PFSK-1 (cell line): ENCODE measurements at regions not wholly inside any gene's neighbourhood (a gene's known extent, or its start where the extent isn't known, plus 50 kb on each side); places are given as distances from the start of the nearest gene placed in this dataset.

Experiments
- FOXP2 ChIP-seq: optimal IDR thresholded peaks from 2 replicates; pipeline ENCODE3; 2011; ENCODE audit warnings: borderline replicate concordance, control low read depth, inconsistent platforms; ENCODE audit not compliant: insufficient read depth; ENCODE audit errors: extremely low read length, extremely low read depth
- TAF1 ChIP-seq: IDR thresholded peaks from 2 replicates; pipeline ENCODE4 v1.6.1; 2012; ENCODE audit warnings: low read length, control low read depth, borderline replicate concordance; ENCODE audit not compliant: insufficient read depth
- TF ChIP-seq, protein P1 (sequence below), 2 experiments: IDR thresholded peaks; 2 replicates each; pipeline versions ENCODE4 v1.6.1 to v1.8.0; 2011 to 2012; ENCODE audit warnings: low read depth in 2 of 2, low read length in 2 of 2, control low read depth in 1 of 2, inconsistent platforms in 1 of 2, mild to moderate bottlenecking in 1 of 2, moderate library complexity in 1 of 2; ENCODE audit not compliant: insufficient read depth in 1 of 2

- TF ChIP-seq FOXP2 (no peak), TAF1 (no peak)
- TF ChIP-seq, protein P1, sequence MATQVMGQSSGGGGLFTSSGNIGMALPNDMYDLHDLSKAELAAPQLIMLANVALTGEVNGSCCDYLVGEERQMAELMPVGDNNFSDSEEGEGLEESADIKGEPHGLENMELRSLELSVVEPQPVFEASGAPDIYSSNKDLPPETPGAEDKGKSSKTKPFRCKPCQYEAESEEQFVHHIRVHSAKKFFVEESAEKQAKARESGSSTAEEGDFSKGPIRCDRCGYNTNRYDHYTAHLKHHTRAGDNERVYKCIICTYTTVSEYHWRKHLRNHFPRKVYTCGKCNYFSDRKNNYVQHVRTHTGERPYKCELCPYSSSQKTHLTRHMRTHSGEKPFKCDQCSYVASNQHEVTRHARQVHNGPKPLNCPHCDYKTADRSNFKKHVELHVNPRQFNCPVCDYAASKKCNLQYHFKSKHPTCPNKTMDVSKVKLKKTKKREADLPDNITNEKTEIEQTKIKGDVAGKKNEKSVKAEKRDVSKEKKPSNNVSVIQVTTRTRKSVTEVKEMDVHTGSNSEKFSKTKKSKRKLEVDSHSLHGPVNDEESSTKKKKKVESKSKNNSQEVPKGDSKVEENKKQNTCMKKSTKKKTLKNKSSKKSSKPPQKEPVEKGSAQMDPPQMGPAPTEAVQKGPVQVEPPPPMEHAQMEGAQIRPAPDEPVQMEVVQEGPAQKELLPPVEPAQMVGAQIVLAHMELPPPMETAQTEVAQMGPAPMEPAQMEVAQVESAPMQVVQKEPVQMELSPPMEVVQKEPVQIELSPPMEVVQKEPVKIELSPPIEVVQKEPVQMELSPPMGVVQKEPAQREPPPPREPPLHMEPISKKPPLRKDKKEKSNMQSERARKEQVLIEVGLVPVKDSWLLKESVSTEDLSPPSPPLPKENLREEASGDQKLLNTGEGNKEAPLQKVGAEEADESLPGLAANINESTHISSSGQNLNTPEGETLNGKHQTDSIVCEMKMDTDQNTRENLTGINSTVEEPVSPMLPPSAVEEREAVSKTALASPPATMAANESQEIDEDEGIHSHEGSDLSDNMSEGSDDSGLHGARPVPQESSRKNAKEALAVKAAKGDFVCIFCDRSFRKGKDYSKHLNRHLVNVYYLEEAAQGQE (IDR thresholded peaks at IDR 0.05; ENCODE audit: insufficient read depth in 1 of 2, low read depth in 2 of 2, low read length in 2 of 2): no peak
Measured at GRCh38 chr9:75672478-75672877, 218.0 kb upstream of the PCSK5 start.
